ENCODE measurements at regions not wholly inside any gene's neighbourhood (a gene's known extent, or its start where the extent isn't known, plus 50 kb on each side); places are given as distances from the start of the nearest gene placed in this dataset.

GRCh38 chr1:113013823-113014222 lies 57.8 kb upstream of the SLC16A1 start:
- TF ChIP-seq CTCF (conservative IDR thresholded peaks at IDR 0.05), result no peak

GRCh38 chr1:113014508-113014907 lies 58.5 kb upstream of the LRIG2 start:
- DNase-seq, result no peak
- ChIA-PET POLR2A (ENCODE audit: unreplicated experiment) (no interaction called here), CTCF (no interaction called here)
- no peak overlapping the region for H3K4me2 ChIP-seq
- TF ChIP-seq CTCF (conservative IDR thresholded peaks at IDR 0.05) (no peak), EZH2 (IDR thresholded peaks at IDR 0.05; ENCODE audit: low read depth) (no peak)
- no peak overlapping the region for H3K4me3 ChIP-seq
- H3K4me1 ChIP-seq (replicated peaks; ENCODE audit: insufficient read depth), result peaks cover 6% of the 10 kb centered on the region; the same call in 1 of the 2 replicates
- H3K27me3 ChIP-seq (ENCODE audit: insufficient read depth, low read depth), result no peaks in the 10 kb centered on the region
- intact Hi-C loops (cut with micrococcal nuclease; ENCODE audit: unreplicated experiment), result no loop called here
- H2AFZ ChIP-seq, result no peak overlapping the region
- no peaks in the 10 kb centered on the region for H3K9me2 ChIP-seq (ENCODE audit: insufficient read depth)
- peaks cover 6% of the 10 kb centered on the region; the same call in 1 of the 2 replicates for H3F3A ChIP-seq (ENCODE audit: insufficient read depth, low read depth)
- no peaks in the 10 kb centered on the region for H3K36me3 ChIP-seq (ENCODE audit: low read depth)
- no peaks in the 10 kb centered on the region for H4K20me1 ChIP-seq (ENCODE audit: insufficient read depth)
- H3K79me2 ChIP-seq (ENCODE audit: low read depth), result no peaks in the 10 kb centered on the region
- H3K9me3 ChIP-seq (ENCODE audit: insufficient read depth, low read depth), result no peaks in the 10 kb centered on the region
- H3K27ac ChIP-seq, result no peak overlapping the region
- BruUV-seq (replicated peaks), result no TSS peak

More at GRCh38 chr1:113013823-113014222, 57.8 kb upstream of the SLC16A1 start:
- ChIA-PET POLR2A (ENCODE audit: unreplicated experiment) (no interaction called here), CTCF (no interaction called here)
- Histone ChIP-seq H3K4me3 (no peak overlapping the region), H3K27me3 (ENCODE audit: insufficient read depth, low read depth) (no peaks in the 10 kb centered on the region), H2AFZ (no peak overlapping the region), H3K36me3 (ENCODE audit: low read depth) (no peaks in the 10 kb centered on the region), H3K4me1 (replicated peaks; ENCODE audit: insufficient read depth) (peaks cover 2% of the 10 kb centered on the region; the same call in 1 of the 2 replicates), H3K79me2 (ENCODE audit: low read depth) (no peaks in the 10 kb centered on the region), H3F3A (ENCODE audit: insufficient read depth, low read depth) (peaks cover 6% of the 10 kb centered on the region; the same call in 1 of the 2 replicates), H3K9me3 (ENCODE audit: insufficient read depth, low read depth) (no peaks in the 10 kb centered on the region), H3K9me2 (ENCODE audit: insufficient read depth) (no peaks in the 10 kb centered on the region), H3K4me2 (no peak overlapping the region), H4K20me1 (ENCODE audit: insufficient read depth) (no peaks in the 10 kb centered on the region), H3K27ac (no peak overlapping the region)
- no TSS peak for BruUV-seq (replicated peaks)
- intact Hi-C loops (cut with micrococcal nuclease; ENCODE audit: unreplicated experiment), result no loop called here
- DNase-seq, result no peak

DNA sequence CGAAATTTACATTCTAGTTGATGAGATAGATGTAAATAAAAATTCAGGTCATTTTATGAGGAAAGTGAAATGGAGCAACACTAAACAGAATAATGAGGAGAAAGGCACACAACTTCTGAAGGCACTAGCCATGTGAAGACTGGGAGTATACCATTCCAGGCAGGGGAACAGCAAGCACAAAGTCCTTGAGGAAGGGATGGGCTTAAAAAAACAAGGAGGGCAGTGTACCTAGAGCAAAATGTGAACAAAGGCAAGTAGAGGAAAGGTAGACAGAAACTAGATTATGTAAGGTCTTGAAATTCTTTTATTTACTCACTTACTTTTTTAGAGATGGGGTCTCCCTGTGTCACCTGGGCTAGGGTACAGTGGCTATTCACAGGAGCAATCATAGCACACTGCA lies 54.1 kb upstream of the LRIG2 start:
- H3K9me3 ChIP-seq (ENCODE audit: insufficient read depth, low read depth), result no peaks in the 10 kb centered on the region
- H3K9me2 ChIP-seq (ENCODE audit: insufficient read depth), result no peaks in the 10 kb centered on the region
- TF ChIP-seq EZH2 (IDR thresholded peaks at IDR 0.05; ENCODE audit: low read depth) (no peak), CTCF (conservative IDR thresholded peaks at IDR 0.05) (no peak)
- H3K27me3 ChIP-seq (ENCODE audit: insufficient read depth, low read depth), result no peaks in the 10 kb centered on the region
- peaks cover 17% of the 10 kb centered on the region; the same call in 1 of the 2 replicates for H3F3A ChIP-seq (ENCODE audit: insufficient read depth, low read depth)
- peaks cover 13% of the 10 kb centered on the region; the same call in 1 of the 2 replicates for H3K4me1 ChIP-seq (replicated peaks; ENCODE audit: insufficient read depth)
- no peaks in the 10 kb centered on the region for H3K79me2 ChIP-seq (ENCODE audit: low read depth)
- POLR2A ChIA-PET (ENCODE audit: unreplicated experiment), result no interaction called here
- H3K27ac ChIP-seq, result no peak overlapping the region
- intact Hi-C loops (cut with micrococcal nuclease; ENCODE audit: unreplicated experiment), result no loop called here
- CTCF ChIA-PET, result no interaction called here
- no peak overlapping the region for H3K4me2 ChIP-seq
- H4K20me1 ChIP-seq (ENCODE audit: insufficient read depth), result no peaks in the 10 kb centered on the region
- no TSS peak for BruUV-seq (replicated peaks)
- no peak overlapping the region for H3K4me3 ChIP-seq
- H3K36me3 ChIP-seq (ENCODE audit: low read depth), result no peaks in the 10 kb centered on the region
- no peak for DNase-seq
- no peak overlapping the region for H2AFZ ChIP-seq
